Thyroid gland (tissue), 4 donors: ENCODE measurements at regions not wholly inside any gene's neighbourhood (a gene's known extent, or its start where the extent isn't known, plus 50 kb on each side); places are given as distances from the start of the nearest gene placed in this dataset.

Experiments used
- DNase-seq, 2 donors: peaks; one replicate each; pipeline ENCODE4 v3.0.0-alpha.2; 2019
- H3K27ac ChIP-seq, 3 donors: fragments of 200-600 bp; sonication (generic); 1 replicate in 2 of 3; 2 replicates in 1 of 3; pipeline ENCODE4 v1.5.1; 2016 to 2019; ENCODE audit warnings: mild to moderate bottlenecking in 1 of 3, moderate library complexity in 1 of 3
- H3K27me3 ChIP-seq: fragments of 200-600 bp; sonication (generic); one replicate; pipeline ENCODE4 v1.5.1; 2019
- H3K36me3 ChIP-seq, 2 donors: fragments of 200-600 bp; sonication (generic); one replicate each; pipeline ENCODE4 v1.5.1; 2016 to 2019
- H3K4me1 ChIP-seq, 2 donors: fragments of 200-600 bp; sonication (generic); one replicate each; pipeline ENCODE4 v1.5.1; 2017 to 2019
- H3K4me3 ChIP-seq, 3 donors: fragments of 200-600 bp; sonication (generic); replicated peaks in 1 of 3; 1 replicate in 2 of 3; 2 replicates in 1 of 3; pipeline ENCODE4 v1.5.1; 2016; ENCODE audit warnings: mild to moderate bottlenecking in 1 of 3
- H3K9me3 ChIP-seq: fragments of 200-600 bp; sonication (generic); one replicate; pipeline ENCODE4 v1.5.1; 2017
- POLR2A ChIP-seq, 2 donors: fragments of 450-650 bp; IDR thresholded peaks; one replicate each; pipeline ENCODE4 v1.6.1; 2017; ENCODE audit warnings: antibody characterized with exemption in 2 of 2, mild to moderate bottlenecking in 2 of 2, moderate library complexity in 1 of 2
- WGBS, 2 donors: methylation state at CpG; one replicate each; pipeline ENCODE4 v1.1.5; 2017; 5-methylcytosine and 5-hydroxymethylcytosine counted together
- intact Hi-C: fragments of 100-400 bp; cut with DNase I; formaldehyde crosslinking; loops from one replicate; pipeline ENCODE4 v1.15.1; 2023
- TF ChIP-seq, protein P1 (sequence below), 6 experiments: fragments of 200-600 bp in 3 of 6; fragments of 450-650 bp in 3 of 6; sonication (generic) in 3 of 6; IDR thresholded peaks; one replicate each; pipeline ENCODE4 v1.5.1; 2016 to 2019; ENCODE audit warnings: antibody characterized with exemption in 6 of 6, mild to moderate bottlenecking in 2 of 6, inconsistent platforms in 1 of 6, moderate library complexity in 1 of 6

DNA sequence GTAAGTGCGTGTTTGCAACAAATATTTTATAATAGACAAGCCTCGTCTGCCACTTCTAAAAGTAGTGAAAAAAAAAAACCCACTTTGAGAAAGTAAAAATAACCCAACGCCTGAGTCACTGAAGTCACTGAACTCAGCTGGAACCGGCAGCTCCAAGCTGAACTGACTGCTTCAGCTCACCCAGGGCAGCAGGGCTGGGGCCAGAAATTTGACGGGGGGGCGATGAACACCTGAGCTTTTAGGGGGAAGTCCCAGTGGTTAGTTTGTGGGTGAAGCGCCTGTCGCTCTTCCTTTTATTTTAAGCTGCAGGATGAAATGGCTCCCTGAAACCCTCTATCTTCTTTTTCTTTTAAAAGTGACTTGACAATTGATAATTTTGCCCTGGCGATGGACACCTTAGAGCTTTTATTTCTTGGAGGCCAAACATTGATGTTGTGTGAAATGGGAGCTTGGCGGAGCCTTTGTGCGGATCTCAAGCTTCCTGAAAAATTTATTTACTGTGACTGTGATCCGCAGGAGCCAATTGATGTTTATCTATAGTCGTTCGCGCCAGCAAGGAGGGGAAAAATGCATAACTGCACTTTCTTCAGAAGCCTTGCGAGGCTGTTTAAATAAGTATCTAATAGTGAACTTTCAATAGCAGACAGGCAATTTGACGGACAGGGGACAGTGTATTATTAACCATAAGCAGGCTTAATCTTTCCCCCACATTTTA lies 173.2 kb upstream of the MYL2 start:
- 65 to 75% methylated on average over 17 of the region's 17 CpGs for WGBS, 2 donors
- DNase-seq: no peak
- no peaks in the 10 kb centered on the region for H3K36me3 ChIP-seq
- no peaks in the 10 kb centered on the region for H3K27me3 ChIP-seq
- TF ChIP-seq, protein P1, sequence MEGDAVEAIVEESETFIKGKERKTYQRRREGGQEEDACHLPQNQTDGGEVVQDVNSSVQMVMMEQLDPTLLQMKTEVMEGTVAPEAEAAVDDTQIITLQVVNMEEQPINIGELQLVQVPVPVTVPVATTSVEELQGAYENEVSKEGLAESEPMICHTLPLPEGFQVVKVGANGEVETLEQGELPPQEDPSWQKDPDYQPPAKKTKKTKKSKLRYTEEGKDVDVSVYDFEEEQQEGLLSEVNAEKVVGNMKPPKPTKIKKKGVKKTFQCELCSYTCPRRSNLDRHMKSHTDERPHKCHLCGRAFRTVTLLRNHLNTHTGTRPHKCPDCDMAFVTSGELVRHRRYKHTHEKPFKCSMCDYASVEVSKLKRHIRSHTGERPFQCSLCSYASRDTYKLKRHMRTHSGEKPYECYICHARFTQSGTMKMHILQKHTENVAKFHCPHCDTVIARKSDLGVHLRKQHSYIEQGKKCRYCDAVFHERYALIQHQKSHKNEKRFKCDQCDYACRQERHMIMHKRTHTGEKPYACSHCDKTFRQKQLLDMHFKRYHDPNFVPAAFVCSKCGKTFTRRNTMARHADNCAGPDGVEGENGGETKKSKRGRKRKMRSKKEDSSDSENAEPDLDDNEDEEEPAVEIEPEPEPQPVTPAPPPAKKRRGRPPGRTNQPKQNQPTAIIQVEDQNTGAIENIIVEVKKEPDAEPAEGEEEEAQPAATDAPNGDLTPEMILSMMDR (IDR thresholded peaks at IDR 0.05): no peak
- TF ChIP-seq POLR2A (IDR thresholded peaks at IDR 0.05): no peak
- H3K27ac ChIP-seq: no peak overlapping the region
- H3K4me1 ChIP-seq: no peaks in the 10 kb centered on the region
- no peak overlapping the region for H3K4me3 ChIP-seq
- intact Hi-C loops: no loop called here
- H3K9me3 ChIP-seq: no peaks in the 10 kb centered on the region

DNA sequence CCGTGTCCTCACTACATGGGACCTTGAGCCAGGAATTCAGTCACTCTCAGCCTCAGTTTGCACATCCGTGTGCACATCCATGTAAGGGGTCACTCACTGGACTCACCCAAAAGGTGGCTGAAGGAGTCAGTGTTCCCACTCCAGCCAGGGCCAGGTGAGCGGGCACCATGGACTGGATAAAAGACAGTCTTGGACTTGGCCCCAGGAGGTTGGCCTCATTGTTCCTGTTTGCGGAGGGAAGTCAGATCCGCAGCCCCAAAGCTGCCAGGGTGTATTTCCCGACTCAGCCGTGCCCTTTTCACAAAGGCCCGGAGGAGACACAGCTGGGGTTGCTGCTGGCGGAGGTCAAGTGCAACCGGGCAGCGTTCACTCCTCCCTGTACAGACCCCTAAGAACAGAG lies 170.7 kb upstream of the MYL2 start:
- H3K4me1 ChIP-seq: no peaks in the 10 kb centered on the region
- no peak for DNase-seq
- H3K27ac ChIP-seq: no peak overlapping the region
- intact Hi-C loops: no loop called here
- H3K27me3 ChIP-seq: no peaks in the 10 kb centered on the region
- 88 to 93% methylated on average over 5 to 6 of the region's 11 CpGs for WGBS, 2 donors
- H3K9me3 ChIP-seq: no peaks in the 10 kb centered on the region
- no peak overlapping the region for H3K4me3 ChIP-seq
- no peak for TF ChIP-seq POLR2A (IDR thresholded peaks at IDR 0.05)
- TF ChIP-seq, protein P1 (IDR thresholded peaks at IDR 0.05): no peak
- no peaks in the 10 kb centered on the region for H3K36me3 ChIP-seq

GRCh38 chr12:111089616-111090015 lies 169.2 kb upstream of the MYL2 start:
- Histone ChIP-seq H3K36me3 (no peaks in the 10 kb centered on the region), H3K9me3 (no peaks in the 10 kb centered on the region), H3K4me3 (no peak overlapping the region), H3K27ac (no peak overlapping the region), H3K4me1 (no peaks in the 10 kb centered on the region), H3K27me3 (no peaks in the 10 kb centered on the region)
- intact Hi-C loops: no loop called here
- WGBS, 2 donors: 69 to 95% methylated on average over 1 of the region's 1 CpG
- TF ChIP-seq, protein P1 (IDR thresholded peaks at IDR 0.05): no peak
- TF ChIP-seq POLR2A (IDR thresholded peaks at IDR 0.05): no peak
- no peak for DNase-seq

DNA sequence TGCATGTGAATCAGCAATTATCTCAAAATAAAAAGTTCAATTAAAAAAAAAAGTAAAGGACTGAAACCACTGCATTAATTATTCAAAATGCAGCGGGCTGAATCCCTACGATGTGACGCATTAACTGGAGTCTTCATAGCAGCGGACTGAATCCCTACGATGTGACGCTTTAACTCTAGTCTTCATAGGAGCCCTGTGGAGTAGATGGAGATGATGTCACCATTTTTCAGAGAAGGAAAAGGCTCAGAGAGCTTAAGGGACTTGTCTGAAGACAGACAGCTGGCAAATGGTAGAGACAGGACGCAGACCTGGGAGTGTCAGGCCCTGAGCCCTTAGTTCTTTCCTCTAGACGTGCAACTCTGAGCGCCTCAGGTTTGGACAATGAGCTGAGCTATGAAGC lies 168.0 kb upstream of the MYL2 start:
- no peaks in the 10 kb centered on the region for H3K9me3 ChIP-seq
- no peaks in the 10 kb centered on the region for H3K4me1 ChIP-seq
- no peak overlapping the region for H3K27ac ChIP-seq
- no peaks in the 10 kb centered on the region for H3K36me3 ChIP-seq
- H3K4me3 ChIP-seq: no peak overlapping the region
- H3K27me3 ChIP-seq: no peaks in the 10 kb centered on the region
- no peak for DNase-seq
- TF ChIP-seq, protein P1 (IDR thresholded peaks at IDR 0.05): no peak
- no peak for TF ChIP-seq POLR2A (IDR thresholded peaks at IDR 0.05)
- intact Hi-C loops: no loop called here
- WGBS, 2 donors: 81 to 87% methylated on average over 9 of the region's 9 CpGs

DNA sequence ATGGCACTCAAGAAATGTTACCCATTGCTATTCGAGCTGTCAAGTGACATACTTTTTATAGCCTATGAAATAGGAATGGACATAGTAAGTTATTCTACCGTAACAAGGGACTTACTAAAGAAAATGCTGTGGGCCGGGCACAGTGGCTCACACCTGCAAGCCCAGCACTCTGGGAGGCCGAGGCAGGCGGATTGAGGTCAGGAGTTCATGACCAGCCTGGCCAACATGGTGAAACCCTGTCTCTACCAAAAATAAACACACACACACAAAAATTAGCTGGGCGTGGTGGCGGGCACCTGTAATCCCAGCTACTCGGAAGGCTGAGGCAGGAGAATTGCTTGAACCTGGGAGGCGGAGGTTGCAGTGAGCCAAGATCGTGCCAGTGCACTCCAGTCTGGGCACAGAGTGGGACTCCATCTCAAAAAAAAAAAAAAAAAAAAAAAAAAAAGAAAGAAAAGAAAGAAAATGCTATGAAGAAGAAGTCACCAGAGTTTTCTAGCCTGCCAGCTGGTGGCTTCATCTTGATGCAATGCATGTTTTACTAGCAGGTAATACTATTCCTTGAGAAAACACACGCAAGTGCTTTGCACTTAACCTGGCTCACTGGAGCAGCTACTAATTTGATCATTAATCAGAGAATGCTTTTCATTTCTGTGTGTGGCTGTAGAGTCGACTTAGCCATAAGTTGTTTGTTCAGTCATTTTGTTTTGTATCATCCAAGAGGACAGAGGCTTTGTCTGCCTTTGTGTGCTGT lies 166.7 kb upstream of the MYL2 start:
- Histone ChIP-seq H3K9me3 (no peaks in the 10 kb centered on the region), H3K4me3 (no peak overlapping the region), H3K4me1 (no peaks in the 10 kb centered on the region), H3K36me3 (no peaks in the 10 kb centered on the region), H3K27me3 (no peaks in the 10 kb centered on the region), H3K27ac (no peak overlapping the region)
- intact Hi-C loops: no loop called here
- no peak for DNase-seq
- no peak for TF ChIP-seq POLR2A (IDR thresholded peaks at IDR 0.05)
- TF ChIP-seq, protein P1 (IDR thresholded peaks at IDR 0.05): no peak
- WGBS, 2 donors: 81 to 82% methylated on average over 12 of the region's 12 CpGs
